ENCODE measurements at regions not wholly inside any gene's neighbourhood (a gene's known extent, or its start where the extent isn't known, plus 50 kb on each side); places are given as distances from the start of the nearest gene placed in this dataset.

DNA sequence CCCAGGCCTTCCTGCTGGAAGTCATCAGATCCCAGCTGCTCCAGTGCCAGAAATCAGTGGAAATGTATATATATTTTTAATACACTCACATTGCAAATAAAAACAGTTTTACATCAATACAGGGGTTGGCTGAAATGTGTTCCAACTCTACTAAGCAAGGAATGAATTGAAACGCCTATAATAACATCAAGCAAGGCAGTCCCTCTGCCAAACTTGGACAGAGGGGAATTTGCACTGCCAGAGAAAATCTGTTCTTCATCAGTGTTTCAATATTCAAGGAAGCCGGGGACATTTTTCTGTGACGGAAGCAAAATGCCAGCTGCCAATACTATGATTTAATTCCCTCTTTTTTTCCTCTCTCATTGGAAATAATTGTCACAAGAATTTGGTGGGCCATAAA lies 335.3 kb downstream of the TNS1 start:
- Histone ChIP-seq H3K4me1 (ENCODE audit: insufficient read depth, low read length) (peaks cover 20% of the 10 kb centered on the region), H3K9ac (ENCODE audit: low read length) (no peak overlapping the region), H3K4me3 (ENCODE audit: low read depth in 1 of 2, low read length in 2 of 2) (no peak overlapping the region), H3K27ac (ENCODE audit: low read depth, low read length) (no peak overlapping the region), H3K9me3 (ENCODE audit: low read length) (no peaks in the 10 kb centered on the region), H3K27me3 (ENCODE audit: control insufficient read depth in 1 of 2, insufficient read depth in 2 of 2, low read length in 2 of 2) (no peaks in the 10 kb centered on the region), H3K36me3 (ENCODE audit: insufficient read depth, low read length) (no peaks in the 10 kb centered on the region)

DNA sequence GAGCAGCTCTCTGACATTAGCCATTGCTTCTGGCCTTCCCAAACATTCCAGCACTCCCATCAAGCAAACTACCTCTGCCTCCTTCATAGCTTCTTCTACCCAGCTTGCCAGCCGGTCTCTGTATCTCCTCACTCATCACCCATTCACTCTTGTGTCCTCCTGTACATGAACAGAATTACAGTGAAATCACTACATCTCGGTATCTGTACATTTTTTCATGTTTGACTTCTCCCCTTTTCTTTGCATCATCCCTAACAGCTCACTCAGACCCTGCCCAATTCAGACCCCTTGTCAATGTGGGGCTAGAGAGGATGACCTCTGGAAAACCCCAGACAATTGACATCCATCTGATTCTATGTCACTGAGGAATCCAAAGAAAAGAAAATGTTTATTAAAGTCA lies 335.8 kb downstream of the TNS1 start:
- Histone ChIP-seq H3K9me3 (ENCODE audit: low read length) (no peaks in the 10 kb centered on the region), H3K36me3 (ENCODE audit: insufficient read depth, low read length) (no peaks in the 10 kb centered on the region), H3K27me3 (ENCODE audit: control insufficient read depth in 1 of 2, insufficient read depth in 2 of 2, low read length in 2 of 2) (no peaks in the 10 kb centered on the region), H3K27ac (ENCODE audit: low read depth, low read length) (no peak overlapping the region), H3K4me1 (ENCODE audit: insufficient read depth, low read length) (peaks cover 20% of the 10 kb centered on the region), H3K9ac (ENCODE audit: low read length) (no peak overlapping the region), H3K4me3 (ENCODE audit: low read depth in 1 of 2, low read length in 2 of 2) (no peak overlapping the region)

DNA sequence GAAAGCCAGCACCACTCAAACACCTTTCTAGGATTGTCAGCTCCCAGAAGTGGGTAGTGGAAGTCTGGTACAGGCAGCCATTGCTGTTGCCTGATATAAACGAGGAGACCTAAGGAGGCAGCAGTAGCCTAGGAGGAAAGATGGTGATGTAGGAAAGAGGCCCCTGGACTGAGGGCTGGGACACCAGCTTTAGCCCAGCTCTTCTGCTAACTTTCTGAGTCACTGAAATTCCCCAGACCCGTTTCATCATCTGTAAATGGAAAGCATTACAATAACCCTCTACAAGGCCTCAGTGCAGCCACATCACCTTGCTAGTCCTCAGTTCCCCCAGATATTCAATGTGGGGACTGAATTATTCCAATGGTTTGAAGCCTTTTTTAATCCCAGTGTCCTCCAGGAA lies 336.5 kb downstream of the TNS1 start:
- Histone ChIP-seq H3K27ac (ENCODE audit: low read depth, low read length) (no peak overlapping the region), H3K9me3 (ENCODE audit: low read length) (no peaks in the 10 kb centered on the region), H3K36me3 (ENCODE audit: insufficient read depth, low read length) (no peaks in the 10 kb centered on the region), H3K9ac (ENCODE audit: low read length) (no peak overlapping the region), H3K4me1 (ENCODE audit: insufficient read depth, low read length) (peaks cover 24% of the 10 kb centered on the region), H3K4me3 (ENCODE audit: low read depth in 1 of 2, low read length in 2 of 2) (no peak overlapping the region), H3K27me3 (ENCODE audit: control insufficient read depth in 1 of 2, insufficient read depth in 2 of 2, low read length in 2 of 2) (no peaks in the 10 kb centered on the region)

DNA sequence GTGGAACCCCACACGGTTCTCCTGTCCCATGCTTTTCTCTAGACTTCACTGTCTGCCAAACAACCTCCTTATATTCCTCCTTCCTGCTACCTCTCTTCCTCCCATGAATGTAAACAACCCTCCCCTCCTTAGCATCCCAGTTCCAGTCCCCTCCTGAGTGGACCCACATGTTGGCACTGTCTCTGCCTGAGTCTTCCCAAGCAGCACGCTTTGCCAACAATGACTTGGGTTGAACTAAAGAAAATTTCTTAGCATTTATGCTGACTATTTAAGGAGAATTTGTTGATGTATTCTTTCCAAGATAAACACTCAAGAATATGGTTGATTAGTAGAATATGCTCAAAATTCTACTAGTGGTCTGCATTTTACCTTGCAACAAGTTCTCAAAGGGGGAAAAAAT lies 338.0 kb downstream of the TNS1 start:
- no peak overlapping the region for H3K27ac ChIP-seq (ENCODE audit: low read depth, low read length)

DNA sequence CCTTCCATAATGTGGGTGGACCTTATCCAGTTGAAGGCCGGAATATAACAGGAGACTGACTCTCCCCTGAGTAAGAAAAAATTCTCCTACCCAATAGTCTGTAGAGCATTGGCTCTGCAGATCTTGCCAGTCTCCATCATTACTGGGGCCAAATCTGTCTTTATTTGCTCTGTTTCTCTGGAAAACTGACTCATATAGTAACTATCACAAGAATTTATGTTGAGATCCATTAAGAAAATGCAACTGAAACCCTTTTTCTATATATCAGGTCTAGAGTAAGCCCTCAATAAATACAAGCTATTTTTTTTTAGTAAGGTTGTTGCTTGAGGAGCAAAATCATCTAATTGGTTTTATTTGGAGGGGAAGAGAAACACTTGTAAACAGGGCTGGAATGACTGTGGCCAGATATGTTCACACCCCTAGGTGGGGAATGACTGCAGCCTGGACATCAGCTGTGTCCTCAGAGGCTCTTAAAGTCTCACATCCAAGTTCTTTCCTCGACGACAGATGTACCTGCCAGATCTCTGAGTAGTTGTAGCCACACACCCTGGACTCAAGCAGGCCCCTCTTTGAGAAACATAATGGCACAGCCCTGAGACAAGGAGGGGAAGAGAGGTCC lies 339.7 kb downstream of the TNS1 start:
- no peaks in the 10 kb centered on the region for H3K36me3 ChIP-seq (ENCODE audit: insufficient read depth, low read length)
- no peak overlapping the region for H3K4me3 ChIP-seq (ENCODE audit: low read depth in 1 of 2, low read length in 2 of 2)
- peaks cover 22% of the 10 kb centered on the region for H3K4me1 ChIP-seq (ENCODE audit: insufficient read depth, low read length)
- H3K27ac ChIP-seq (ENCODE audit: low read depth, low read length) = no peak overlapping the region
- no peak overlapping the region for H3K9ac ChIP-seq (ENCODE audit: low read length)
- H3K27me3 ChIP-seq (ENCODE audit: control insufficient read depth in 1 of 2, insufficient read depth in 2 of 2, low read length in 2 of 2) = no peaks in the 10 kb centered on the region
- no peaks in the 10 kb centered on the region for H3K9me3 ChIP-seq (ENCODE audit: low read length)

More for the DNA sequence above, 338.0 kb downstream of the TNS1 start:
- no peaks in the 10 kb centered on the region for H3K36me3 ChIP-seq (ENCODE audit: insufficient read depth, low read length)
- no peaks in the 10 kb centered on the region for H3K9me3 ChIP-seq (ENCODE audit: low read length)
- H3K27me3 ChIP-seq (ENCODE audit: control insufficient read depth in 1 of 2, insufficient read depth in 2 of 2, low read length in 2 of 2) = no peaks in the 10 kb centered on the region
- peaks cover 24% of the 10 kb centered on the region for H3K4me1 ChIP-seq (ENCODE audit: insufficient read depth, low read length)
- H3K9ac ChIP-seq (ENCODE audit: low read length) = no peak overlapping the region
- no peak overlapping the region for H3K4me3 ChIP-seq (ENCODE audit: low read depth in 1 of 2, low read length in 2 of 2)

DNA sequence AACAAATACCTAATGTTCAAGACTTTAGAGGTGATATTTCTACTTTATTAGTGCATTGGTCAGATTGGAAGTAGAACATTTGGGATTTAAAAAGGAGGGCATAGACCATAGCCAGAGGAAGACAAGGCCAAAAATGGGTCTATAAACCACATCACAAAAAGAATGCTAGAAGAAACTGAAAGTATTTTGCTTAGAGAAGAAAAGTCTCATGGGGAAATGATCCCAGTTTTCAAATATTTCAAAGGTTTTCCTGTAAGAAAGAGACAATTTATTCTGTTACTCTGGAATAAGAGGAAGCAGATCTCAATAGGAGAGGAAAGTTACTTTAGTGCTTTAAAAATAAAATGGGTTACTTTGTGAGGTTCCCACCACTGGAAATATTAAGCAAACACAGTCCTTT lies 341.4 kb downstream of the TNS1 start:
- no peaks in the 10 kb centered on the region for H3K36me3 ChIP-seq (ENCODE audit: insufficient read depth, low read length)
- no peak overlapping the region for H3K27ac ChIP-seq (ENCODE audit: low read depth, low read length)
- no peak overlapping the region for H3K9ac ChIP-seq (ENCODE audit: low read length)
- H3K4me3 ChIP-seq (ENCODE audit: low read depth in 1 of 2, low read length in 2 of 2) = no peak overlapping the region
- no peaks in the 10 kb centered on the region for H3K27me3 ChIP-seq (ENCODE audit: control insufficient read depth in 1 of 2, insufficient read depth in 2 of 2, low read length in 2 of 2)
- no peaks in the 10 kb centered on the region for H3K9me3 ChIP-seq (ENCODE audit: low read length)
- H3K4me1 ChIP-seq (ENCODE audit: insufficient read depth, low read length) = peaks cover 5% of the 10 kb centered on the region

DNA sequence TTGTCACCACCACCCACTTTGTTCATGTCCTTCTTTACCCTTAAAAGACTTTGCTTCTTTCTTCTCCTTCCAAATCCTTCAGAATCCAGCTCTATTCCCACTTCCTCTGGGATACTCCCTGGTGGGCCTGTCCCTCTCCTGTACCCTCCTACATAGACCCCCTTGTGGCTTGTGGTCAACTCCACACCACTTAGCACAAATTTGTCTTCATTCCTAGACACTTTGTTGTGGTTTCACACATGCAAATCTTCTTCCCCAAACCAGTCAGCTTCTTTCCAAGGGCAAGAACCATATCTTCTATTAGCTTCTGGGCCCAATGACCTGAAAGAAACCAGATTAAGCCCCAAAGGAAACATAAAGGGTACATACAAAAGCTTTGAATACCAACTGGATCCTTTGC lies 342.4 kb downstream of the TNS1 start:
- H3K27ac ChIP-seq (ENCODE audit: low read depth, low read length) = no peak overlapping the region
- H3K9ac ChIP-seq (ENCODE audit: low read length) = no peak overlapping the region
- H3K4me1 ChIP-seq (ENCODE audit: insufficient read depth, low read length) = peaks cover 4% of the 10 kb centered on the region
- no peaks in the 10 kb centered on the region for H3K36me3 ChIP-seq (ENCODE audit: insufficient read depth, low read length)
- no peaks in the 10 kb centered on the region for H3K9me3 ChIP-seq (ENCODE audit: low read length)
- no peaks in the 10 kb centered on the region for H3K27me3 ChIP-seq (ENCODE audit: control insufficient read depth in 1 of 2, insufficient read depth in 2 of 2, low read length in 2 of 2)
- H3K4me3 ChIP-seq (ENCODE audit: low read depth in 1 of 2, low read length in 2 of 2) = no peak overlapping the region

DNA sequence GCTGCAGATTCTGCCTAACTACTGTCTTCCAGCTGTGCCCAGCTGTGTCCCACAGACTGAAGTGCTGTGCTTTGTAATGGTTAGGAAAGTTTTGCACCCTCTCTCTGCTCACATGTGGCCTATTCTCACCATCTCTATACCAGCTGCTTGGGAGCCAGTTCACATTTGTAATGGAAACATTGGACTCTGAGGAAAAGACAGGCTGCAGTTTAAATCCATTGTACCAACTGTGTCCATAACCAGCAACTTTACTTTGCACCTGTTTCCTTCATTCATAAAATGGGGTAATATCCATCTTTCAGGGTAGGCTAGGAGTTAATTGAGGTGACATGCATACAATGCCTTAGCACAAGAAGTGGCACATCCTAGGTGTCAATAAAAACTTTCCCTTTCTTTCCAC lies 344.0 kb downstream of the TNS1 start:
- Histone ChIP-seq H3K4me1 (ENCODE audit: insufficient read depth, low read length) (peaks cover 4% of the 10 kb centered on the region), H3K27ac (ENCODE audit: low read depth, low read length) (no peak overlapping the region), H3K9ac (ENCODE audit: low read length) (no peak overlapping the region), H3K27me3 (ENCODE audit: control insufficient read depth in 1 of 2, insufficient read depth in 2 of 2, low read length in 2 of 2) (no peaks in the 10 kb centered on the region), H3K9me3 (ENCODE audit: low read length) (no peaks in the 10 kb centered on the region), H3K4me3 (ENCODE audit: low read depth in 1 of 2, low read length in 2 of 2) (no peak overlapping the region), H3K36me3 (ENCODE audit: insufficient read depth, low read length) (no peaks in the 10 kb centered on the region)

DNA sequence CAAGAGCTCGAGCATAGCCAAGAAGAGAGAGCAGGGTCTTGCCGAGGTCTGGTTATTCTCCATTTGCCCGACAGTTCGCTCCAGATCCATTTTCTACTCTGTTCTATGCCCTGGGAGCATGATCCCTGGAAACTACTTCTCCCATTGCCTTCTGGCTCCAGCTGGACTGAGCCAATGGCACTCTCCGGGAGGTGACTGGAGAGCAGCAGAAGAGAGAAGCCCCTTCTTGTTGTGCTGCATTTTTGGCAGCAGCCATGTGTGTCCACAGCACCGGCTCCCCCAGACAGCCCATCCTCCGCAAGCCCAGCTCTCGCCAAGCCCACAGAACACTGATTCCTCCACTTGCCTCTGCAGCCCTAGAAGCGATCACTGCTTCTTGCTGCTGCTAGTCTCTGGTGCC lies 345.5 kb downstream of the TNS1 start:
- no peaks in the 10 kb centered on the region for H3K9me3 ChIP-seq (ENCODE audit: low read length)
- H3K4me3 ChIP-seq (ENCODE audit: low read depth in 1 of 2, low read length in 2 of 2) = no peak overlapping the region
- H3K27me3 ChIP-seq (ENCODE audit: control insufficient read depth in 1 of 2, insufficient read depth in 2 of 2, low read length in 2 of 2) = no peaks in the 10 kb centered on the region
- peaks cover 20% of the 10 kb centered on the region for H3K4me1 ChIP-seq (ENCODE audit: insufficient read depth, low read length)
- H3K9ac ChIP-seq (ENCODE audit: low read length) = no peak overlapping the region
- H3K27ac ChIP-seq (ENCODE audit: low read depth, low read length) = no peak overlapping the region
- H3K36me3 ChIP-seq (ENCODE audit: insufficient read depth, low read length) = no peaks in the 10 kb centered on the region

DNA sequence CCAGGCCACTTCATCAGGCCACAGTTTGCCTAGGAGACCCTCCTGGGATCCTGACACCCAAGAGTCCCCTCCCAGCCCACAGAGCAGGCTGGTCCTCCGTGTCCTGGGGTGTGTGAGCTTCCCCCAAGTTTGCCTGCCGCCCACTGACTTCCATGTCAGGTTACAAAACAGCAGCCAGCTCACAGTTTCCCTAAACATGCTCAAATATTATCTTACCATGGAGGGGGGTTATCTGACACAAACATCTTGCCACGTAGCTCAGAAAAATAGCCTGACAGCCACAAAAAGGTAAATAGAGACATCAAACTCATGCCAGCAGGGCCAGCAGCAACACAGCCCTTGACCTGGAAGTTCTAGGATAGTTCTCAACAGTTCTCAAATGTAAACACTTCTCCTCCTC lies 346.5 kb downstream of the TNS1 start:
- Histone ChIP-seq H3K4me1 (ENCODE audit: insufficient read depth, low read length) (peaks cover 17% of the 10 kb centered on the region), H3K9ac (ENCODE audit: low read length) (no peak overlapping the region), H3K27ac (ENCODE audit: low read depth, low read length) (no peak overlapping the region), H3K27me3 (ENCODE audit: control insufficient read depth in 1 of 2, insufficient read depth in 2 of 2, low read length in 2 of 2) (no peaks in the 10 kb centered on the region), H3K9me3 (ENCODE audit: low read length) (no peaks in the 10 kb centered on the region), H3K36me3 (ENCODE audit: insufficient read depth, low read length) (no peaks in the 10 kb centered on the region), H3K4me3 (ENCODE audit: low read depth in 1 of 2, low read length in 2 of 2) (no peak overlapping the region)

DNA sequence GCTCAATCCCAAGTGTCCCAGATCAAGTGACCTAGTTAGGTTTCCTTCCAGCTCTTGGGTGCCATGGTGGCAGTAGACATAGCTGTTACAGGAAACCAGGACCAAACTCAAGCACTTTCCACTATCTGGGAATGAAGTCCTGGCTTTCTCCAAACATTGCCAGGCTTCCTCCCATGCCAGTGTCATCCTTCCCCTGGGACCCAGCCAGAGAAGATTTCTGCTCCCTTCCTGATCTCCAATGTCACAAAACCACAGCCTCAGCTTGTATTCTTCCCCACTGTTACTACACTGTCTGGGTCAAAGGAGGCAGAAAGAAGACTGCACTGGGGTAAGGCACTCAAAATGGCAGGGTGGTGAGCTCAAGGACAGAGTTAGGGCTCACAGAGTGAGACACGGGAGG lies 347.1 kb downstream of the TNS1 start:
- Histone ChIP-seq H3K27ac (ENCODE audit: low read depth, low read length) (no peak overlapping the region), H3K27me3 (ENCODE audit: control insufficient read depth in 1 of 2, insufficient read depth in 2 of 2, low read length in 2 of 2) (no peaks in the 10 kb centered on the region), H3K4me3 (ENCODE audit: low read depth in 1 of 2, low read length in 2 of 2) (no peak overlapping the region), H3K4me1 (ENCODE audit: insufficient read depth, low read length) (peaks cover 17% of the 10 kb centered on the region), H3K36me3 (ENCODE audit: insufficient read depth, low read length) (no peaks in the 10 kb centered on the region), H3K9ac (ENCODE audit: low read length) (no peak overlapping the region), H3K9me3 (ENCODE audit: low read length) (no peaks in the 10 kb centered on the region)

DNA sequence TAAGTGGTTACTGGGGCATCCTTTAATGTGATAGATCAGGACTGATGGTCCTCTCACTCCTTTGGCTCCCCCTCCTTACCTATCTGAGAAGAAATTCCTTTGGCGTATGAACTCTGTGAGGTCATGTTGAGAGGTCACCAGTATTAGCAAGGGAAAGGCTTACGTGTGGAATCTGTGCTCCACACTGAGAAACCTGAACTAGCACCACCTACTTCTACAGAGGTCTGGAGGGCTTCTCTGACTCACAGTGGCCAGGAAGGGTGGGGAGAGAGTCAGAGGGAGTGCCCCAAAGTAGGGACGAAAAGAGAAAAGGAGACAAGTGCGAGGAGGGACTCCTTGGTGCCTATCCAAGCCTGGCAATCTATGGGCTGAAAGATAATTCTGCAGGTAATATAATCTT lies 348.6 kb downstream of the TNS1 start:
- Histone ChIP-seq H3K27me3 (ENCODE audit: control insufficient read depth in 1 of 2, insufficient read depth in 2 of 2, low read length in 2 of 2) (no peaks in the 10 kb centered on the region), H3K9me3 (ENCODE audit: low read length) (no peaks in the 10 kb centered on the region), H3K9ac (ENCODE audit: low read length) (no peak overlapping the region), H3K4me1 (ENCODE audit: insufficient read depth, low read length) (peaks cover 17% of the 10 kb centered on the region), H3K4me3 (ENCODE audit: low read depth in 1 of 2, low read length in 2 of 2) (no peak overlapping the region), H3K27ac (ENCODE audit: low read depth, low read length) (no peak overlapping the region), H3K36me3 (ENCODE audit: insufficient read depth, low read length) (no peaks in the 10 kb centered on the region)

All from muscle layer of colon (tissue), 2 donors.